ENCODE measurements at regions not wholly inside any gene's neighbourhood (a gene's known extent, or its start where the extent isn't known, plus 50 kb on each side); places are given as distances from the start of the nearest gene placed in this dataset.

DNA sequence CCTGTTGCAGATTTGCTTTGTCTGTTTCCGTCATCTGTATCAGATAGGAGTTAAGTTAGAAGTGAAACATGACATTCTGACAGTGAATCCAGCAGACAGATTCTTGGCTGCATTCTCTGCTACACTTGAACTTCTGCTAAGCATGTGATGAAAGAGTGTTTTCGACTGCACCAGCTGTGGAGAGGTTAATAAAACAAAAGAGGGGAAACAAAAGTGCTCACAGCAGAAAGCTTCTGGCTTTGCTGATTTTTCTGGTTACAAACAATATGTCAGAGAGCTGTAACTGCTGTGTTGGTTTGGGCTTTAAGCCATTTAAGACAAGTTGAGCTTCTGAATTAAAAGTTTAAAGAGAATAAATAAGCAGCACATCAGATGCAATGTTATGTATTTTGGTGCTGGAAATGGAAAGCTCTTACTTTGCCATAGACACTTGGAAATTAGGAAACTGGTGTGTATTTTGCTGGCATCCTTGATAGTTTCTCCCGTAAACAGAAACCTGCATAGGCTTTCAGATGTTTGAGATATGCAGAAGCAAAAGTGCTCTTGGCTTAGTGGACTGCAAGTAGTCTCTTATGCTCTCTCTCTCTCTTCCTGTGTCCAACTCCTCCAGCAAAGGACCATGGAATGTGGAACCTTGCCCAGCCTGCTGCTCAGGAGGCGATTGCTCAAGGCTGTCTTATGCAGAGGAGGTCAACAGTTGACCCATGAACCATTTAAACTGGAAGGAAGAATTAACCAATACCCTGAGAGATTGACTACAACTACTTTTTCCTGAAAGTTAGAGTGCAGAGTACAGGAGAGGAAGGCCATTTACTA is 104.9 kb downstream of the RPS12 start:
- H3K4me2 ChIP-seq = peak overlapping the region; percentile 60
- peaks cover 13% of the 10 kb centered on the region for H3K4me1 ChIP-seq (ENCODE audit: insufficient read depth)
- H3K79me2 ChIP-seq = no peaks in the 10 kb centered on the region
- no peak overlapping the region for H3K4me3 ChIP-seq
- H3K27ac ChIP-seq = peak overlapping the region; percentile 36
- no peaks in the 10 kb centered on the region for H3K36me3 ChIP-seq (replicated peaks; ENCODE audit: insufficient read depth, low read depth)
- DNase-seq (ENCODE audit: low spot score) = peak; percentile 59
- TF ChIP-seq EZH2 (IDR thresholded peaks at IDR 0.05; ENCODE audit: borderline replicate concordance) (no peak), EZH2phosphoT487 (IDR thresholded peaks at IDR 0.05; ENCODE audit: low read depth, severe bottlenecking, unreplicated experiment) (no peak)
- TF ChIP-seq, protein P1, sequence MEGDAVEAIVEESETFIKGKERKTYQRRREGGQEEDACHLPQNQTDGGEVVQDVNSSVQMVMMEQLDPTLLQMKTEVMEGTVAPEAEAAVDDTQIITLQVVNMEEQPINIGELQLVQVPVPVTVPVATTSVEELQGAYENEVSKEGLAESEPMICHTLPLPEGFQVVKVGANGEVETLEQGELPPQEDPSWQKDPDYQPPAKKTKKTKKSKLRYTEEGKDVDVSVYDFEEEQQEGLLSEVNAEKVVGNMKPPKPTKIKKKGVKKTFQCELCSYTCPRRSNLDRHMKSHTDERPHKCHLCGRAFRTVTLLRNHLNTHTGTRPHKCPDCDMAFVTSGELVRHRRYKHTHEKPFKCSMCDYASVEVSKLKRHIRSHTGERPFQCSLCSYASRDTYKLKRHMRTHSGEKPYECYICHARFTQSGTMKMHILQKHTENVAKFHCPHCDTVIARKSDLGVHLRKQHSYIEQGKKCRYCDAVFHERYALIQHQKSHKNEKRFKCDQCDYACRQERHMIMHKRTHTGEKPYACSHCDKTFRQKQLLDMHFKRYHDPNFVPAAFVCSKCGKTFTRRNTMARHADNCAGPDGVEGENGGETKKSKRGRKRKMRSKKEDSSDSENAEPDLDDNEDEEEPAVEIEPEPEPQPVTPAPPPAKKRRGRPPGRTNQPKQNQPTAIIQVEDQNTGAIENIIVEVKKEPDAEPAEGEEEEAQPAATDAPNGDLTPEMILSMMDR (IDR thresholded peaks at IDR 0.05; ENCODE audit: poor library complexity) = no peak
- no peaks in the 10 kb centered on the region for H3K27me3 ChIP-seq
- H2AFZ ChIP-seq = no peak overlapping the region
- no peaks in the 10 kb centered on the region for H4K20me1 ChIP-seq (ENCODE audit: insufficient read depth, poor library complexity, severe bottlenecking)
- H3K9me2 ChIP-seq (replicated peaks; ENCODE audit: insufficient read depth) = no peaks in the 10 kb centered on the region
- WGBS (ENCODE audit: low lambda C conversion rate, missing lambda C conversion rate) = 32% methylated on average over 4 of the region's 4 CpGs
- no peaks in the 10 kb centered on the region for H3K9me3 ChIP-seq (ENCODE audit: low read depth)

DNA sequence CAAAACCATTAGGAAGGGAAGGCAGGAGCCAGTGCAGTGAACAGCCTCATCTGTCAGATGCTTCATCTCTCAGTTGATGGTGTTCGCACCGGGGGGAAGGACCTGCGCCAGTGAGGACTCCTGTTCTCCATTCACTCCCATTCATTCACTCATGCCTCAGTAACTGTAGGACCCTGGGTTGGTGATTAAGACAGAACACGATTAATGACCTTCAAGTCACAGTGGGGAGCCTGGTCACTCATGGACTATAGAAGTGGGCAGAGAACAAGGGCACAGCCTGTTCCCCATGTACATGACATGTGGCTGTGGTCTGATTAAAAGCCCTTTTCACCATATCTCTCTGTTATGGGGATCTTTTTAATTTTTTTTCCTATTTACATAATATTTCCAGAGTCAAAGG is 113.3 kb downstream of the RPS12 start:
- TF ChIP-seq EZH2phosphoT487 (IDR thresholded peaks at IDR 0.05; ENCODE audit: low read depth, severe bottlenecking, unreplicated experiment) = no peak
- TF ChIP-seq, protein P1 (IDR thresholded peaks at IDR 0.05; ENCODE audit: poor library complexity) = no peak
- no peak for TF ChIP-seq EZH2 (IDR thresholded peaks at IDR 0.05; ENCODE audit: borderline replicate concordance)
- no peak for DNase-seq (ENCODE audit: low spot score)
- H3K27ac ChIP-seq = no peak overlapping the region
- no peaks in the 10 kb centered on the region for H3K9me2 ChIP-seq (replicated peaks; ENCODE audit: insufficient read depth)
- no peak overlapping the region for H2AFZ ChIP-seq
- H3K27me3 ChIP-seq = no peaks in the 10 kb centered on the region
- 82% methylated on average over 4 of the region's 4 CpGs for WGBS (ENCODE audit: low lambda C conversion rate, missing lambda C conversion rate)
- no peaks in the 10 kb centered on the region for H4K20me1 ChIP-seq (ENCODE audit: insufficient read depth, poor library complexity, severe bottlenecking)
- no peaks in the 10 kb centered on the region for H3K36me3 ChIP-seq (replicated peaks; ENCODE audit: insufficient read depth, low read depth)
- no peaks in the 10 kb centered on the region for H3K4me1 ChIP-seq (ENCODE audit: insufficient read depth)
- H3K4me2 ChIP-seq = no peak overlapping the region
- no peaks in the 10 kb centered on the region for H3K9me3 ChIP-seq (ENCODE audit: low read depth)
- no peak overlapping the region for H3K4me3 ChIP-seq
- no peaks in the 10 kb centered on the region for H3K79me2 ChIP-seq

DNA sequence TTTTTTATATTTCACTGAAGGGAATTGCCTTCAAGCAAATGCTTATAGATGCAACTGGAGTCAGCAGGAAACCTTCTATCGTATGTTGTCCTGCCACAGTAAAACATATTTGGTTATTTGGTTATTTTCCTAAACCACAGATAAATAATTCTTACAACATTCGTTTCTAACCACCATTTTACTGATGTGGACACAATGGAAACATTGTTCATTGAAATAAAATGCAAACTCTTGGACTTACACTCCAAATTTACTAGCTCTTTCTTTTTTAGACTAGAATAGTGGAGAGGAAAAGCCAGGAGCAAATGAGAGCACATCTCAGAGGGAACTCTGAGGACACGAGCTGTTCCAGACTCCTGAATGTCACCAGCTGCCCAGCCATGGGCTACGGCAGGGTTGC is 114.8 kb downstream of the RPS12 start:
- H3K27ac ChIP-seq = no peak overlapping the region
- no peak overlapping the region for H3K4me2 ChIP-seq
- H3K79me2 ChIP-seq = no peaks in the 10 kb centered on the region
- DNase-seq (ENCODE audit: low spot score) = no peak
- no peaks in the 10 kb centered on the region for H3K36me3 ChIP-seq (replicated peaks; ENCODE audit: insufficient read depth, low read depth)
- WGBS (ENCODE audit: low lambda C conversion rate, missing lambda C conversion rate) = 81% methylated on average over 4 of the region's 4 CpGs
- no peak overlapping the region for H2AFZ ChIP-seq
- no peaks in the 10 kb centered on the region for H3K27me3 ChIP-seq
- H3K9me3 ChIP-seq (ENCODE audit: low read depth) = no peaks in the 10 kb centered on the region
- no peaks in the 10 kb centered on the region for H3K4me1 ChIP-seq (ENCODE audit: insufficient read depth)
- no peaks in the 10 kb centered on the region for H4K20me1 ChIP-seq (ENCODE audit: insufficient read depth, poor library complexity, severe bottlenecking)
- TF ChIP-seq EZH2phosphoT487 (IDR thresholded peaks at IDR 0.05; ENCODE audit: low read depth, severe bottlenecking, unreplicated experiment) = no peak
- H3K9me2 ChIP-seq (replicated peaks; ENCODE audit: insufficient read depth) = no peaks in the 10 kb centered on the region
- no peak overlapping the region for H3K4me3 ChIP-seq

DNA sequence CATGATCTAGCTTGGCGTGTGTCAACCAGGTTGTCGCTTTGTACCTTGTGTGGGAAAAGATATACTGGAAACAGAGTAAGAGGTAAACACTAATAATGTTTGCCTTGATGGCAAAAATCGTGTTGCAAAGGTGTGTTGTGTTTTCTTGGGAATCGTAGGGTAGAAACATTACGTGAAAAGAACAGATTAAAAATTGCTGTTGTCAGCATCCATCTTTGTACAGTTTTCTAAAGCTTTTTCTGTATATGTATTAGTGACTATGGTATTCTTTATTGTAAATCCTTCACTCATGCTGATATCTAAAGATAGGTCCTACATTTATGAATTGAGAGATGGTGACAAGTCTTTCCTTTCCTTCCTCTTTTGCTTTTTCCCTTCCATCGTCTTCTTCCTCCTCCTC is 116.9 kb downstream of the RPS12 start:
- Histone ChIP-seq H3K9me3 (ENCODE audit: low read depth) (no peaks in the 10 kb centered on the region), H3K27me3 (no peaks in the 10 kb centered on the region), H3K9me2 (replicated peaks; ENCODE audit: insufficient read depth) (no peaks in the 10 kb centered on the region), H3K4me2 (no peak overlapping the region), H3K79me2 (no peaks in the 10 kb centered on the region), H2AFZ (no peak overlapping the region), H3K36me3 (replicated peaks; ENCODE audit: insufficient read depth, low read depth) (no peaks in the 10 kb centered on the region), H4K20me1 (ENCODE audit: insufficient read depth, poor library complexity, severe bottlenecking) (no peaks in the 10 kb centered on the region), H3K27ac (no peak overlapping the region), H3K4me1 (ENCODE audit: insufficient read depth) (no peaks in the 10 kb centered on the region), H3K4me3 (no peak overlapping the region)
- no peak for DNase-seq (ENCODE audit: low spot score)
- WGBS (ENCODE audit: low lambda C conversion rate, missing lambda C conversion rate) = 89% methylated on average over 6 of the region's 6 CpGs
- TF ChIP-seq EZH2 (IDR thresholded peaks at IDR 0.05; ENCODE audit: borderline replicate concordance) = no peak
- TF ChIP-seq EZH2phosphoT487 (IDR thresholded peaks at IDR 0.05; ENCODE audit: low read depth, severe bottlenecking, unreplicated experiment) = no peak
- TF ChIP-seq, protein P1 (IDR thresholded peaks at IDR 0.05; ENCODE audit: poor library complexity) = no peak
